ENCODE measurements at regions not wholly inside any gene's neighbourhood (a gene's known extent, or its start where the extent isn't known, plus 50 kb on each side); places are given as distances from the start of the nearest gene placed in this dataset.

DNA sequence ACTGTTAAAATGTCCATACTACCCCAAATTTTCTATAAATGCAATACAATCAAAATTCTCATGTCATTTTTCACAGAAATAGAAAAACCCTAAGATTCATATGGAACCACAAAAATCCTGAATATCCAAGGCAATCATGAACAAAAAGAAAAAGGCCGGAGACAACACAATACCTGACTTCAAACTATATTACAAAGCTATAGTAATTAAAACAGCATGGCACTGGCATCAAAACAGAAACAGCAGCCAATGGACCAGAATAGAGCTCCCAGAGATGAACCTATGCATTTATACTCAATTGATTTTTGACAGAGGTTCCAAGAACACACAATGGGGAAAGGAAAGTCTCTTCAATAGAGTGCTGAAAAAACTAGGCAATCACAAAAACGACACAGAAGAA is 128.8 kb downstream of the SDHAF3 start:
- no peak for TF ChIP-seq CTCF (conservative IDR thresholded peaks at IDR 0.05; ENCODE audit: low read depth in 2 of 2)
- no peak for TF ChIP-seq EZH2 (IDR thresholded peaks at IDR 0.05; ENCODE audit: low read depth, unreplicated experiment)
- TF ChIP-seq, protein P1, sequence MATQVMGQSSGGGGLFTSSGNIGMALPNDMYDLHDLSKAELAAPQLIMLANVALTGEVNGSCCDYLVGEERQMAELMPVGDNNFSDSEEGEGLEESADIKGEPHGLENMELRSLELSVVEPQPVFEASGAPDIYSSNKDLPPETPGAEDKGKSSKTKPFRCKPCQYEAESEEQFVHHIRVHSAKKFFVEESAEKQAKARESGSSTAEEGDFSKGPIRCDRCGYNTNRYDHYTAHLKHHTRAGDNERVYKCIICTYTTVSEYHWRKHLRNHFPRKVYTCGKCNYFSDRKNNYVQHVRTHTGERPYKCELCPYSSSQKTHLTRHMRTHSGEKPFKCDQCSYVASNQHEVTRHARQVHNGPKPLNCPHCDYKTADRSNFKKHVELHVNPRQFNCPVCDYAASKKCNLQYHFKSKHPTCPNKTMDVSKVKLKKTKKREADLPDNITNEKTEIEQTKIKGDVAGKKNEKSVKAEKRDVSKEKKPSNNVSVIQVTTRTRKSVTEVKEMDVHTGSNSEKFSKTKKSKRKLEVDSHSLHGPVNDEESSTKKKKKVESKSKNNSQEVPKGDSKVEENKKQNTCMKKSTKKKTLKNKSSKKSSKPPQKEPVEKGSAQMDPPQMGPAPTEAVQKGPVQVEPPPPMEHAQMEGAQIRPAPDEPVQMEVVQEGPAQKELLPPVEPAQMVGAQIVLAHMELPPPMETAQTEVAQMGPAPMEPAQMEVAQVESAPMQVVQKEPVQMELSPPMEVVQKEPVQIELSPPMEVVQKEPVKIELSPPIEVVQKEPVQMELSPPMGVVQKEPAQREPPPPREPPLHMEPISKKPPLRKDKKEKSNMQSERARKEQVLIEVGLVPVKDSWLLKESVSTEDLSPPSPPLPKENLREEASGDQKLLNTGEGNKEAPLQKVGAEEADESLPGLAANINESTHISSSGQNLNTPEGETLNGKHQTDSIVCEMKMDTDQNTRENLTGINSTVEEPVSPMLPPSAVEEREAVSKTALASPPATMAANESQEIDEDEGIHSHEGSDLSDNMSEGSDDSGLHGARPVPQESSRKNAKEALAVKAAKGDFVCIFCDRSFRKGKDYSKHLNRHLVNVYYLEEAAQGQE (IDR thresholded peaks at IDR 0.05; ENCODE audit: unreplicated experiment), result no peak
- no peak for TF ChIP-seq EZH2phosphoT487 (IDR thresholded peaks at IDR 0.05; ENCODE audit: unreplicated experiment)
- TF ChIP-seq ZNF114 (CRISPR knock-in tag; IDR thresholded peaks at IDR 0.05), result no peak
- no peak for TF ChIP-seq ZNF331 (CRISPR knock-in tag; IDR thresholded peaks at IDR 0.05; ENCODE audit: low read depth)
- no peak for TF ChIP-seq ETS1 (IDR thresholded peaks at IDR 0.05)
- TF ChIP-seq POLR2AphosphoS5 (IDR thresholded peaks at IDR 0.05; ENCODE audit: low read depth), result no peak
- no peak for TF ChIP-seq CREB1 (CRISPR knock-in tag; IDR thresholded peaks at IDR 0.05; ENCODE audit: low read depth)
- no peak for TF ChIP-seq JUNB (IDR thresholded peaks at IDR 0.05; ENCODE audit: unreplicated experiment)

Measured in GM23338 (cell line).